GM19351 (cell line): ENCODE measurements at regions not wholly inside any gene's neighbourhood (a gene's known extent, or its start where the extent isn't known, plus 50 kb on each side); places are given as distances from the start of the nearest gene placed in this dataset.

Source experiments
- ATAC-seq: cut with Tn5 transposase; IDR thresholded peaks from one replicate; pipeline ENCODE4 v1.9.1; 2021; ENCODE audit warnings: mild to moderate bottlenecking, moderate library complexity; ENCODE audit not compliant: unreplicated experiment

DNA sequence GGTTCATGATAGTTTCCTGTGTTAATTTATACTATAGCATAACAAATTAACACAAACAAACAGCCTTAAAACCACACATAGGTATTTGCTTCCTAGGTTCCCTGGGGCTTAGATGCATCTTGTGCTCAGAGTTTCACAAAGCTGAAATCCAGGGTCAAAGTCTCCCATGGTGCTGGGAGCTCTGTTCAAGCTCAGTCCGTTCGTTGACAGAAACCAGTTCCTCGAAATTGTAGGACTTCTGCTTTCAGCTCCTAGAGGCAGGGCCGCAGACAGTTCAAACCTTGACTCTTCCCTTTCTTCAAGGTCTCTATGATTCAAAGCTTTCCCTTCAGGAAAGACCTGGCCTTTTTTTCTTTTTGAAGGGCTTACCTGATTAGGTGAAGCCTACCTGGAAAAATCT is 90.5 kb downstream of the VSTM2A start:
- ATAC-seq, result no peak

DNA sequence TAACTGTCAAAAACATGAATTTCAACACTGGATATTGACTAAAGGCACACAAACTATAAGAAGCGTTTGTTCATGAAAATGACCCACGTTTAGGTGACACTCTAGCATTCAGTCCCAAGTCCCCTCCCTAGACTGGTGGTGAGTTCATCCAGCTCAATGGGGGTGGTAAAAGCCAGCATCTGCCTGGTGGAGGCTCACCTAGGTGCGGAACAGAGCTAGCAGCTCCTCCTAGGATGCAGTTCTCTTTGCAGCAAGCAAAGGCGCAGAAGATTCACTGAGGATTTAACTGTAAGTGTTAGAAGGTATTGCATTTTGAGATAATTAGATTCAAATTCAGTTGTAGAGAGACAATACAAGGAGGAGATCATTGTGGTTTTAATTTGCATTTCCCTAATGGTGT is 87.6 kb downstream of the VSTM2A start:
- no peak for ATAC-seq

DNA sequence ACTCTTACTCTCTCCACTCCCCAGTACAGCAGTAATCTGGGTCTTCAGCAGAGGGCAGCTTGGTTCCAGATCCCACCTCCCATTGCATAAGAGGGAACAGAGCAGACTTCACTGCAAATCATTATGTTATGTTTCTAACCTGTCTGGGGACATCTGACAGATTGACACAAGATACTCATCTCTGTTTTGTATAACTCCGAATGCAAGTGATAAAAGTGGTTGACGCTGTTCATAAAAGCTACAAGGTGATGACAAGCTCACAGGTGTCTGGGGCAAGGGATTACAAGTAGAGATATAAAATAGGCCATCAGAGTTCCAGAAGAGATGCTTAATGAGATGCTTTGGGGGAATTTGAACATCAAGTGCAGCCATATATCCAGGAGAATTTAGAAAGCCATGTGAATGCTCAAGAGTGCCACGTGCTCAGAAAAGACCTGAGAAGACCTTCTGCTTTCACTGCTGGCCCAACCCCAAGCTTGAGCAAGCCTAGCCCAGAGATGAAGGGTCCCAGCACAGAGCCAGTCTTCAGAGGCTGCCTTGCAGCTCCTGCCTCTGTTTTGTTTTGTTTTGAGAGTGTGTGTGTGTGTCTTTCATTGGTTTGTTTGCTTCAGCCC is 80.6 kb downstream of the VSTM2A start:
- ATAC-seq, result no peak
